Effector memory CD4-positive, alpha-beta T cell (primary cell): ENCODE measurements at regions not wholly inside any gene's neighbourhood (a gene's known extent, or its start where the extent isn't known, plus 50 kb on each side); places are given as distances from the start of the nearest gene placed in this dataset.

ENCODE experiments used
- DNase-seq, 3 donors: peaks; one replicate each; pipeline ENCODE4 v3.0.0-alpha.2; 2020
- H3K27ac ChIP-seq: 2 replicates; pipeline ENCODE4 v1.7.0; 2013; ENCODE audit warnings: mild to moderate bottlenecking, low read length, moderate library complexity; ENCODE audit not compliant: insufficient read depth, poor library complexity, severe bottlenecking
- H3K27me3 ChIP-seq: replicated peaks from 2 replicates; pipeline ENCODE4 v1.7.0; 2013; ENCODE audit warnings: mild to moderate bottlenecking, low read length; ENCODE audit not compliant: insufficient read depth, control insufficient read depth, poor library complexity, severe bottlenecking
- H3K36me3 ChIP-seq: 2 replicates; pipeline ENCODE4 v1.7.0; 2013; ENCODE audit warnings: mild to moderate bottlenecking, low read length, moderate library complexity; ENCODE audit not compliant: control insufficient read depth, insufficient read depth
- H3K4me1 ChIP-seq: 2 replicates; pipeline ENCODE4 v1.7.0; 2013; ENCODE audit warnings: low read length, mild to moderate bottlenecking; ENCODE audit not compliant: control insufficient read depth, insufficient read depth, poor library complexity, severe bottlenecking
- H3K4me3 ChIP-seq: 2 replicates; pipeline ENCODE4 v1.7.0; 2013; ENCODE audit warnings: low read length, low read depth, mild to moderate bottlenecking; ENCODE audit not compliant: insufficient read depth, poor library complexity, severe bottlenecking
- H3K9me3 ChIP-seq: 2 replicates; pipeline ENCODE4 v1.7.0; 2013; ENCODE audit warnings: mild to moderate bottlenecking, low read length, moderate library complexity; ENCODE audit not compliant: control insufficient read depth

DNA sequence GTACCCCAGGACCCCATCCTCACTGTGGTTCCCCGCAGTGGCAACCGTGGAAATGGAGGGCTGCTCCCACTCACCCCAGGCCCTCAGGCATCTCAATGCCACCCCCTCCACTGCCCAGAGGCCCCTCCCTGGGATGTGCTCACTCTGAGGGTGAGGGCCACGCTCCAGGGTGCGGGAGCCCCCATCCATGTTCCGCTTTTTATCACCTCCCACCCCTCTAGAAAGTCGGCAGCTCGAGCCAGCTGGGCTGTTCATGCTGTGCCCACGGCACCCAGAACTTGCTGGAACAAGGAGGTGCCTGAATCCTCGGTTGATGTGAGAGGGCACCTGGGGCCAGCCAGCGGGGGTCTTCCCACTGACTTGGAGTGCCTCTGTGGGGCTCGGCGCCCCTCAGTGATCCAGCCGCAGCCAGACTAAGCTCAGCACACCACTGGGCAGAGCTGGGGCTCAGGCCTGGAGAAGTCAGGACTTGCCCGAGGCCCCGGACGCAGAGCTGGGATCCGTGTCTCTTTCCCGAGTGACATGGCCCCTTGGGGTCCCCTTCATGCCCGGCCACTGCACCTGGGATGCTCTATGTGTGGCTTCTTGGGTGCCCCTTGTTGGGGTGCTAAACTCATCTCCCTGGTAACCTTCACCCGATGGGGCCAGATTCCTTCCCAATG is 143.1 kb upstream of the GSE1 start:
- H3K4me1 ChIP-seq: no peaks in the 10 kb centered on the region
- DNase-seq: no peak
- no peaks in the 10 kb centered on the region for H3K36me3 ChIP-seq
- no peak overlapping the region for H3K27ac ChIP-seq
- H3K4me3 ChIP-seq: no peak overlapping the region
- H3K27me3 ChIP-seq: no peaks in the 10 kb centered on the region
- H3K9me3 ChIP-seq: no peaks in the 10 kb centered on the region

DNA sequence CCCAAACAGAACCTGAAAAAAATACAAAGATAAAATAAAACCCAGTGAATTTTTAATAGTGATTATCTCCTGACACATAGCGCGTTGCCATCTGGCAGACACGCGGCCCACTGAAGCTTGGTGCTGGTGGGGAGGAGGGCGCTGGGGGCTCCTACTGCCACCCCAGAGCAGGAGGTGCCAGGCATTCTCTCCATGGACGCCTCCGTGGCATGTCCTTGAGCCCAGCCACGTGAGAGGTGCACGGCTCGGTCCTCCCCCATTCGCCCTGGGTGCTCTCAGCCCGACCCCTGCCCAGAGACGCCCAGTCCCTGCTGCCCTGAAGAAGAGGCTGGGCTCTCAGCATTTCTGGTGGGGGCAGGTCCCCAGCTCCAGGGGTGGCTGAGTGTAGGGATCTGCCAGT is 142.2 kb upstream of the GSE1 start:
- Histone ChIP-seq H3K27ac (no peak overlapping the region), H3K4me3 (no peak overlapping the region), H3K9me3 (no peaks in the 10 kb centered on the region), H3K4me1 (no peaks in the 10 kb centered on the region), H3K27me3 (no peaks in the 10 kb centered on the region), H3K36me3 (no peaks in the 10 kb centered on the region)
- no peak for DNase-seq

DNA sequence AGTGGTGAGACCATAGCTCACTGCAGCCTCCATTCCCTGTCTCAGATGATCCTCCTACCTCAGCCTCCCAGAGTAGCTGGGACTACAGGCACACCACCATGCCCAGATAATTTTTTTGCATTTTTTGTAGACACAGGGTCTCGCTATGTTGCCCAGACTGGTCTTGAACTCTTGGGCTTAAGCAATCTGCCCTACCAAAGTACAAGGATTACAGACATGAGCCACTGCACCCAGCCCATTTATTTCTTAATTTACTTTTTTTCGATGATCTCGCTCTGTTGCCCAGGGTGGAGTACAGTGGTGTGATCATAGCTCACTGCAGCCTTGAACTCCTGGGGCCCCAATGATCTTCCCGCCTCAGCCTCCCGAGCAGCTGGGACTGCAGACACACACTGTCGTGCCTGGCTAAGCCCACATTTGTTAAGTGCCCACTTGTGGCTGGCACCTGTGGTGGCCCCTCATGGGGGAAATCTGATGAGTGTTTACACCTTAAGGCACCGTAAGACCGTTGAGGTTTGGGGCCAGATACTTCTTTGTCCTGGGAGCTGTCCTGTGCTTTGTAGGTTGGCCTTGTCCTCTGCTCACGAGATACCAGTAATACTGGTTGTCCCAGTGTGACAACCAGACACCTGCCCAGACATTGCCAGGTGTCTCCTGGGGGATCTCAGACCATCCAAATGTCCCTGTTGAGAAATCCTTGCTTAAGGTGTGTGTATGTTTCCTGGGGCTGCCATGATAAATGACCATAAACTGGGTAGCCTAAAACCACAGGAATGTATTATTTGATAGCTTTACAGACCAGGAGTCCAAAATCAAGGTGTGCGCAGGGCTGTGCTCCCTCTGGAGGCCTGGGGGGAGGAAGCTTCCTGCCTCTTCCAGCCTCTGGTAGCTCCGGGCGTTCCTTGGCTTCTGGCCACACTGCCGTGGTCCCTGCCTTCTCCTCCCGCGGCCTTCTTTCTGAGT is 141.4 kb upstream of the GSE1 start:
- Histone ChIP-seq H3K4me1 (no peaks in the 10 kb centered on the region), H3K27ac (no peak overlapping the region), H3K9me3 (no peaks in the 10 kb centered on the region), H3K27me3 (no peaks in the 10 kb centered on the region), H3K4me3 (no peak overlapping the region), H3K36me3 (no peaks in the 10 kb centered on the region)
- no peak for DNase-seq

DNA sequence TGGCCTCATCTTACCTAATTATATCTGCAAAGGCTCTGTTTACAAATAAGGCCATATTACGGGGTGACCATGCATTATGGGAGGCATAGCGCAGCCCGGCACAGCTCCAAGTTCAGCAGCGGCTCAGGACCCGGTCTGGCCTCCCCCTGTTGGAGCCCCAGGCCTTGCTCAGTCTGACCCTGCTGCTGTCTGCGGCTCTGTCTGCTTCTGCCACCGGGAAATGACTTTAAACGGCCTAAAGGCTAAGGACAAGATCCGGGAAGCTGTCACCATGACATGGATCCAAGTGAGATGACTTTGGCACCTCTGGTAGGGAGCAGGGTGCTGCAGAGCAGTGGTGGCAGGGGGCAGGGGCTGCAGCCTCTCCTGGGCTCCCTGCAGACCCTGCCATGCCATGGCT is 140.6 kb upstream of the GSE1 start:
- no peak overlapping the region for H3K27ac ChIP-seq
- H3K4me3 ChIP-seq: no peak overlapping the region
- H3K27me3 ChIP-seq: no peaks in the 10 kb centered on the region
- no peak for DNase-seq
- H3K4me1 ChIP-seq: no peaks in the 10 kb centered on the region
- no peaks in the 10 kb centered on the region for H3K9me3 ChIP-seq
- H3K36me3 ChIP-seq: no peaks in the 10 kb centered on the region

DNA sequence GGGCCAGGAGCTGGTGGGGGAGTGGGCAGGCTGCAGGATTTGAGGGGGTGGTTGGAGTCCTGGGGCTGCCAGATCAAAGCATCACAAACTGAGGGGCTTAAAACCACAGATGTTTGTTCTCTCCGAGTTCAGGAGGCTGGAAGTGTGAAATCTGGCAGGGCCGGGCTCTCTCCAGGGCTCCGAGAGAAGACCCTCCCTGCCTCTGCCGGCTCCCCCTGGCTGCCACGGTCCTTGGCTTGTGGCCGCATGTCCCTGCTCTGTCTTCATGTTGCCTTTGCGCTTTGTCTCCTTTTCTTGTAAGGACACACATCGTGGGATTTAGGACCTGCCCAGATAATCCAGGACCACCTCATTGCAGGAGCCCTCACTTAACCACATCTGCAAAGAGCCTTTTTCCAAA is 139.8 kb upstream of the GSE1 start:
- H3K4me1 ChIP-seq: no peaks in the 10 kb centered on the region
- H3K36me3 ChIP-seq: no peaks in the 10 kb centered on the region
- no peak overlapping the region for H3K4me3 ChIP-seq
- DNase-seq: no peak
- no peaks in the 10 kb centered on the region for H3K9me3 ChIP-seq
- H3K27ac ChIP-seq: no peak overlapping the region
- no peaks in the 10 kb centered on the region for H3K27me3 ChIP-seq

DNA sequence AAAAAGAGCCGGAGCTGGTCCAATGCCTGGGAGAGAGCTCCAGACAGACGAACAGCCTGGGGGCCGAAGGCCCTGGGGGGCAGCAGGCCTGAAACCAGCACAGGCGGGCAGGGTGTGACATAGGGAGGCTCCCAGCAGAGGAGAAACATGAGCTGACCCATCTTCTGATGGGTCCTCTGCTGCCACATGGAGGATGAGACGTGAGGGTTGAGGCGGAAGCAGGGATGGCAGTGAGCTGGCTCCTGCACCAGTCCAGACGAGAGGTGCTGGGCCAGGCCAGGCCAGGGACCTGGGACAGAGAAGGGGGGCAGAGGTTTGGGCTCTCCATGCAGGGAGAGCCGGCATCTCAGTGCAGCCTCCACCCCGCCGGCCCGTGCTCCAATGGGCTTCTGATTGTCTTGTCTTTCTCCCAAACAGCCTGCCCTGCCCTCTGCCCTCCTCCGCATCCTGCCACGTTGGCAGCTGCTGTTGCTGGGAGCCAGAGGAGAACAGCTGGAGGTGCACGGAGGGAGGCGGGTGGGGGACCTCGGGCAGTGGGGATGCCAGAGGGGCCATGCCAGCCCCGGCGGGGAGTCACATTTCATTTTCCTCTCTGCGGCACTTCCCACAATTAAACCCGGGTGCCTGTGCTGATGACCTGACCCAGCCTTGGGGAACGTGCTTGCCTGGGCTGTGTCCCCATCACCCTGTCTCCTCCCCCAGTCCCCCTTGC is 139.1 kb upstream of the GSE1 start:
- no peak for DNase-seq
- H3K4me1 ChIP-seq: no peaks in the 10 kb centered on the region
- no peak overlapping the region for H3K27ac ChIP-seq
- no peaks in the 10 kb centered on the region for H3K27me3 ChIP-seq
- H3K36me3 ChIP-seq: no peaks in the 10 kb centered on the region
- H3K4me3 ChIP-seq: no peak overlapping the region
- no peaks in the 10 kb centered on the region for H3K9me3 ChIP-seq

DNA sequence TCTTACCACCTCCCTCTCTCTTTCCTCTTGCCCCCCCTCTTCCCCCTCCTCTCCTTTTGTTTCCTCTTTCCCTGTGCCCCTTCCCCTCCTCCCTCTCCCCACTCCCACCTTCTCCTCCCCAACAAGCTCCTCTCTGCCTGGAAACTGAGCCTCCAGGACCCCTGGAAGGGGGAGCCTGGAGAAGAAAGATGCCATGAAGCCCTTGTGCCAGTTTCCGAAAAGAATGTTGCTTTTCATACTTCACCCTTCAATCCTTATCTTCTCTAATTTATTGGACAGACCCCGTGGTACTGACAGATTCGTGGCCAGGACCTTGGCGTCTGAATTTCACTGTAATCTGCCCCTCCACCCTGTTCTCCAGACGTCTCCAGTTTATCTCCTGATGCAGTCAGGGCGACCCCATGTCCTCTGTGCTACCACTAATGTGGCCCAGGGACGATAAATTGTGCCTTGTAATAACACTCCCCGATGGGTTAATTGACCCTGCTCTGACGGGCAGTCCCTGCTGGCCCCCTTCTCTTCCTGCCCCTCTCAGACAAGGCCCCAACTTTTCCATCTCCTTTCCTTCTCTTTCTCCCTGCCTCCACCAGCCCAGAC is 138.4 kb upstream of the GSE1 start:
- DNase-seq: no peak
- no peaks in the 10 kb centered on the region for H3K27me3 ChIP-seq

DNA sequence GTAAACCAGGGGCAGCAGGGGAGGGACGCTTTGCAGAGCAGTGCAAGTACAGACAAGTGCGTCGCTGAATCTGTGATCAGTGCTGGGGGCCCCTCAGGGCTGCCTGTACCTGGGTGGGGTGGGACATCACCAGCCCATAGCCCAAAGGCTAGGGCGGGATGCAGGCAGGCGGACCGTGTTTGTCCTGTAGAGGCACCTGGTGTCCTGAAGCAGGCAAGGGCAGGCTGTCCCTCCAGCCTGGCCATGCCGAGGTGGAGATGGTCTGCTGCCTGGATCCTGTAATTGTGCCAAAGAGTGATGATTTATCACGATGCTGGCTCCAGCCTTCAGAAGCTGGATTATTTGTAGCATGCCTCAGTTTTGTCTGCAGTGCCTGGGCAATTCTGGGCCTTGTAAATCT is 137.9 kb upstream of the GSE1 start:
- Histone ChIP-seq H3K36me3 (no peaks in the 10 kb centered on the region), H3K27me3 (no peaks in the 10 kb centered on the region), H3K27ac (no peak overlapping the region), H3K9me3 (no peaks in the 10 kb centered on the region), H3K4me3 (no peak overlapping the region), H3K4me1 (no peaks in the 10 kb centered on the region)
- no peak for DNase-seq

More for the DNA sequence above, 138.4 kb upstream of the GSE1 start:
- Histone ChIP-seq H3K4me3 (no peak overlapping the region), H3K9me3 (no peaks in the 10 kb centered on the region), H3K27ac (no peak overlapping the region), H3K4me1 (no peaks in the 10 kb centered on the region), H3K36me3 (no peaks in the 10 kb centered on the region)

DNA sequence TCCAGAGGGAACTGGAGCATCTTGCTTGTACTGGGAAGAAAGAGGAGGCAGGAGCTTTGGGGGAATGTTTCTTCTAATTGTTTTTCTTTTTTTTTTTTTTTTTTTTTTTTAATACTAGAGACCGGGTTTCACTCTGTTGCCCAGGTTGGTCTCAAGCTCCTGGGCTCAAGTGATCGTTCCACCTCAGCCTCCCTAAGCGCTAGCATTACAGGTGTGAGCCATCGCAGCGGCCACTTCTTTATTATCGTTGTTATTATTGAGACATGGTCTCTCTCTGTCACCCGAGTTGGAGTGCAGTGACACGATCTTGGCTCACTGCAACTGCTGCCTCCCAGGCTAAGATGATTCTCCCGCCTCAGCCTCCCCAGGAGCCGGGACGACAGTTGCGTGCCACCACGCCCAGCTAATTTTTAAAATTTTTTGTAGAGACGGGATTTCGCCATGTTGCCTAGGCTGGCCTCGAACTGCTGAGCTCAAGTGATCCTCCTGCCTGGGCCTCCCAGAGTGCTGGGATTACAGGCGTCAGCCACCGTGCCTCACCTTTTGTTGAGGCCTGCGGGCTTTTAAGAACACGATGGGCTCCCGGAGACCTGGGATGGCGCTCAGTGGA is 137.3 kb upstream of the GSE1 start:
- DNase-seq: no peak
- H3K4me3 ChIP-seq: no peak overlapping the region
- no peaks in the 10 kb centered on the region for H3K4me1 ChIP-seq
- H3K9me3 ChIP-seq: no peaks in the 10 kb centered on the region
- H3K27me3 ChIP-seq: no peaks in the 10 kb centered on the region
- H3K27ac ChIP-seq: no peak overlapping the region
- H3K36me3 ChIP-seq: no peaks in the 10 kb centered on the region
